ENCODE measurements at regions not wholly inside any gene's neighbourhood (a gene's known extent, or its start where the extent isn't known, plus 50 kb on each side); places are given as distances from the start of the nearest gene placed in this dataset.

- H3K4me1 ChIP-seq (ENCODE audit: control insufficient read depth, insufficient read depth, low read length), result peaks cover 10% of the 10 kb centered on the region; the same call in 1 of the 2 replicates
- H3K9me3 ChIP-seq (ENCODE audit: control insufficient read depth, insufficient read depth, low read depth, low read length), result peaks cover 15% of the 10 kb centered on the region
- H3K36me3 ChIP-seq (ENCODE audit: control insufficient read depth, insufficient read depth, low read length), result no peaks in the 10 kb centered on the region
- no peak overlapping the region for H3K9ac ChIP-seq (ENCODE audit: low read length)
- no peak overlapping the region for H3K4me3 ChIP-seq (ENCODE audit: low read depth, low read length)
- H3K27me3 ChIP-seq (ENCODE audit: control insufficient read depth, insufficient read depth, low read length), result no peaks in the 10 kb centered on the region
- no peak overlapping the region for H3K27ac ChIP-seq (ENCODE audit: low read depth, low read length)
Measured at GRCh38 chr11:120044011-120044675, 93.8 kb downstream of the TRIM29 start.

- Histone ChIP-seq H3K27ac (ENCODE audit: low read depth, low read length) (no peak overlapping the region), H3K9ac (ENCODE audit: low read length) (no peak overlapping the region), H3K36me3 (ENCODE audit: control insufficient read depth, insufficient read depth, low read length) (no peaks in the 10 kb centered on the region), H3K4me3 (ENCODE audit: low read depth, low read length) (no peak overlapping the region), H3K9me3 (ENCODE audit: control insufficient read depth, insufficient read depth, low read depth, low read length) (peaks cover 15% of the 10 kb centered on the region), H3K27me3 (ENCODE audit: control insufficient read depth, insufficient read depth, low read length) (no peaks in the 10 kb centered on the region), H3K4me1 (ENCODE audit: control insufficient read depth, insufficient read depth, low read length) (peaks cover 10% of the 10 kb centered on the region; the same call in 1 of the 2 replicates)
Measured at GRCh38 chr11:120043328-120043945, 94.5 kb downstream of the TRIM29 start.

GRCh38 chr11:120041625-120042024 is 96.3 kb downstream of the TRIM29 start:
- Histone ChIP-seq H3K9me3 (ENCODE audit: control insufficient read depth, insufficient read depth, low read depth, low read length) (peaks cover 8% of the 10 kb centered on the region), H3K9ac (ENCODE audit: low read length) (no peak overlapping the region), H3K4me1 (ENCODE audit: control insufficient read depth, insufficient read depth, low read length) (peaks cover 10% of the 10 kb centered on the region; the same call in 1 of the 2 replicates), H3K27ac (ENCODE audit: low read depth, low read length) (no peak overlapping the region), H3K4me3 (ENCODE audit: low read depth, low read length) (no peak overlapping the region), H3K36me3 (ENCODE audit: control insufficient read depth, insufficient read depth, low read length) (no peaks in the 10 kb centered on the region), H3K27me3 (ENCODE audit: control insufficient read depth, insufficient read depth, low read length) (no peaks in the 10 kb centered on the region)

GRCh38 chr11:120040151-120040840 is 97.6 kb downstream of the TRIM29 start:
- H3K4me3 ChIP-seq (ENCODE audit: low read depth, low read length), result no peak overlapping the region
- H3K36me3 ChIP-seq (ENCODE audit: control insufficient read depth, insufficient read depth, low read length), result no peaks in the 10 kb centered on the region
- no peak overlapping the region for H3K27ac ChIP-seq (ENCODE audit: low read depth, low read length)
- peaks cover 10% of the 10 kb centered on the region for H3K9me3 ChIP-seq (ENCODE audit: control insufficient read depth, insufficient read depth, low read depth, low read length)
- no peaks in the 10 kb centered on the region for H3K27me3 ChIP-seq (ENCODE audit: control insufficient read depth, insufficient read depth, low read length)
- H3K4me1 ChIP-seq (ENCODE audit: control insufficient read depth, insufficient read depth, low read length), result peaks cover 10% of the 10 kb centered on the region; the same call in 1 of the 2 replicates
- no peak overlapping the region for H3K9ac ChIP-seq (ENCODE audit: low read length)

- H3K27ac ChIP-seq (ENCODE audit: low read depth, low read length), result no peak overlapping the region
- peaks cover 10% of the 10 kb centered on the region for H3K9me3 ChIP-seq (ENCODE audit: control insufficient read depth, insufficient read depth, low read depth, low read length)
- no peak overlapping the region for H3K9ac ChIP-seq (ENCODE audit: low read length)
- no peaks in the 10 kb centered on the region for H3K27me3 ChIP-seq (ENCODE audit: control insufficient read depth, insufficient read depth, low read length)
- H3K36me3 ChIP-seq (ENCODE audit: control insufficient read depth, insufficient read depth, low read length), result no peaks in the 10 kb centered on the region
- no peak overlapping the region for H3K4me3 ChIP-seq (ENCODE audit: low read depth, low read length)
- peaks cover 6% of the 10 kb centered on the region; the same call in 1 of the 2 replicates for H3K4me1 ChIP-seq (ENCODE audit: control insufficient read depth, insufficient read depth, low read length)
Measured at GRCh38 chr11:120039039-120039438, 98.9 kb downstream of the TRIM29 start.

- H3K27ac ChIP-seq (ENCODE audit: low read depth, low read length), result no peak overlapping the region
- H3K9me3 ChIP-seq (ENCODE audit: control insufficient read depth, insufficient read depth, low read depth, low read length), result peaks cover 10% of the 10 kb centered on the region
- no peaks in the 10 kb centered on the region for H3K36me3 ChIP-seq (ENCODE audit: control insufficient read depth, insufficient read depth, low read length)
- no peak overlapping the region for H3K9ac ChIP-seq (ENCODE audit: low read length)
- no peak overlapping the region for H3K4me3 ChIP-seq (ENCODE audit: low read depth, low read length)
- no peaks in the 10 kb centered on the region for H3K27me3 ChIP-seq (ENCODE audit: control insufficient read depth, insufficient read depth, low read length)
- no peaks in the 10 kb centered on the region; the same call in 1 of the 2 replicates for H3K4me1 ChIP-seq (ENCODE audit: control insufficient read depth, insufficient read depth, low read length)
Measured at GRCh38 chr11:120037111-120037510, 100.8 kb downstream of the TRIM29 start.

- H3K4me3 ChIP-seq (ENCODE audit: low read depth, low read length), result no peak overlapping the region
- H3K27ac ChIP-seq (ENCODE audit: low read depth, low read length), result no peak overlapping the region
- peaks cover 10% of the 10 kb centered on the region for H3K9me3 ChIP-seq (ENCODE audit: control insufficient read depth, insufficient read depth, low read depth, low read length)
- no peaks in the 10 kb centered on the region for H3K27me3 ChIP-seq (ENCODE audit: control insufficient read depth, insufficient read depth, low read length)
- peaks cover 4% of the 10 kb centered on the region; the same call in 1 of the 2 replicates for H3K4me1 ChIP-seq (ENCODE audit: control insufficient read depth, insufficient read depth, low read length)
- H3K36me3 ChIP-seq (ENCODE audit: control insufficient read depth, insufficient read depth, low read length), result no peaks in the 10 kb centered on the region
- no peak overlapping the region for H3K9ac ChIP-seq (ENCODE audit: low read length)
Measured at GRCh38 chr11:120035756-120036155, 102.2 kb downstream of the TRIM29 start.

- Histone ChIP-seq H3K9me3 (ENCODE audit: control insufficient read depth, insufficient read depth, low read depth, low read length) (peaks cover 10% of the 10 kb centered on the region), H3K36me3 (ENCODE audit: control insufficient read depth, insufficient read depth, low read length) (no peaks in the 10 kb centered on the region), H3K4me3 (ENCODE audit: low read depth, low read length) (no peak overlapping the region), H3K9ac (ENCODE audit: low read length) (no peak overlapping the region), H3K27me3 (ENCODE audit: control insufficient read depth, insufficient read depth, low read length) (no peaks in the 10 kb centered on the region), H3K4me1 (ENCODE audit: control insufficient read depth, insufficient read depth, low read length) (peaks cover 4% of the 10 kb centered on the region; the same call in 1 of the 2 replicates), H3K27ac (ENCODE audit: low read depth, low read length) (no peak overlapping the region)
Measured at GRCh38 chr11:120034881-120035630, 102.9 kb downstream of the TRIM29 start.

GRCh38 chr11:120034176-120034875 is 103.6 kb downstream of the TRIM29 start:
- Histone ChIP-seq H3K36me3 (ENCODE audit: control insufficient read depth, insufficient read depth, low read length) (no peaks in the 10 kb centered on the region), H3K9me3 (ENCODE audit: control insufficient read depth, insufficient read depth, low read depth, low read length) (peaks cover 10% of the 10 kb centered on the region), H3K4me3 (ENCODE audit: low read depth, low read length) (no peak overlapping the region), H3K9ac (ENCODE audit: low read length) (no peak overlapping the region), H3K27me3 (ENCODE audit: control insufficient read depth, insufficient read depth, low read length) (no peaks in the 10 kb centered on the region), H3K27ac (ENCODE audit: low read depth, low read length) (no peak overlapping the region), H3K4me1 (ENCODE audit: control insufficient read depth, insufficient read depth, low read length) (peaks cover 4% of the 10 kb centered on the region; the same call in 1 of the 2 replicates)

- no peak overlapping the region for H3K4me3 ChIP-seq (ENCODE audit: low read depth, low read length)
- peaks cover 4% of the 10 kb centered on the region; the same call in 1 of the 2 replicates for H3K4me1 ChIP-seq (ENCODE audit: control insufficient read depth, insufficient read depth, low read length)
- H3K27me3 ChIP-seq (ENCODE audit: control insufficient read depth, insufficient read depth, low read length), result no peaks in the 10 kb centered on the region
- no peak overlapping the region for H3K9ac ChIP-seq (ENCODE audit: low read length)
- peaks cover 10% of the 10 kb centered on the region for H3K9me3 ChIP-seq (ENCODE audit: control insufficient read depth, insufficient read depth, low read depth, low read length)
- H3K27ac ChIP-seq (ENCODE audit: low read depth, low read length), result no peak overlapping the region
- no peaks in the 10 kb centered on the region for H3K36me3 ChIP-seq (ENCODE audit: control insufficient read depth, insufficient read depth, low read length)
Measured at GRCh38 chr11:120032766-120033390, 105.0 kb downstream of the TRIM29 start.

Data from HUES6 (cell line).